ENCODE measurements at regions not wholly inside any gene's neighbourhood (a gene's known extent, or its start where the extent isn't known, plus 50 kb on each side); places are given as distances from the start of the nearest gene placed in this dataset.

GRCh38 chr12:107238296-107238695, 144.9 kb upstream of the CRY1 start:
- Mint-ChIP-seq H3K27ac (ENCODE audit: unreplicated experiment) (no peak overlapping the region), H3K4me1 (ENCODE audit: unreplicated experiment) (no peaks in the 10 kb centered on the region)
- DNase-seq (ENCODE audit: extremely low spot score, unreplicated experiment), result no peak

GRCh38 chr12:107241411-107241810, 148.1 kb upstream of the CRY1 start:
- TF ChIP-seq CTCF (IDR thresholded peaks at IDR 0.05), result no peak
- Mint-ChIP-seq H3K27me3 (ENCODE audit: unreplicated experiment) (peaks cover 15% of the 10 kb centered on the region), H3K9me3 (ENCODE audit: unreplicated experiment) (no peaks in the 10 kb centered on the region), H3K27ac (ENCODE audit: unreplicated experiment) (no peak overlapping the region), H3K4me1 (ENCODE audit: unreplicated experiment) (no peaks in the 10 kb centered on the region), H3K4me3 (ENCODE audit: unreplicated experiment) (no peak overlapping the region), H3K36me3 (ENCODE audit: unreplicated experiment) (no peaks in the 10 kb centered on the region)
- peak; percentile 6 for DNase-seq (ENCODE audit: extremely low spot score, unreplicated experiment)

More at GRCh38 chr12:107238296-107238695, 144.9 kb upstream of the CRY1 start:
- TF ChIP-seq CTCF (IDR thresholded peaks at IDR 0.05), result no peak
- peaks cover 7% of the 10 kb centered on the region for H3K27me3 Mint-ChIP-seq (ENCODE audit: unreplicated experiment)
- no peaks in the 10 kb centered on the region for H3K9me3 Mint-ChIP-seq (ENCODE audit: unreplicated experiment)
- no peaks in the 10 kb centered on the region for H3K36me3 Mint-ChIP-seq (ENCODE audit: unreplicated experiment)
- H3K4me3 Mint-ChIP-seq (ENCODE audit: unreplicated experiment), result no peak overlapping the region

- no peaks in the 10 kb centered on the region for H3K4me1 Mint-ChIP-seq (ENCODE audit: unreplicated experiment)
- H3K27me3 Mint-ChIP-seq (ENCODE audit: unreplicated experiment), result peaks cover 15% of the 10 kb centered on the region
Measured at GRCh38 chr12:107242189-107242588, 148.8 kb upstream of the CRY1 start.

GRCh38 chr12:107243341-107243740, 150.0 kb upstream of the CRY1 start:
- DNase-seq (ENCODE audit: extremely low spot score, unreplicated experiment), result peak; percentile 40
- H3K36me3 Mint-ChIP-seq (ENCODE audit: unreplicated experiment), result no peaks in the 10 kb centered on the region
- H3K27ac Mint-ChIP-seq (ENCODE audit: unreplicated experiment), result no peak overlapping the region
- no peaks in the 10 kb centered on the region for H3K4me1 Mint-ChIP-seq (ENCODE audit: unreplicated experiment)
- no peak overlapping the region for H3K4me3 Mint-ChIP-seq (ENCODE audit: unreplicated experiment)
- no peak for TF ChIP-seq CTCF (IDR thresholded peaks at IDR 0.05)
- H3K9me3 Mint-ChIP-seq (ENCODE audit: unreplicated experiment), result no peaks in the 10 kb centered on the region
- peaks cover 11% of the 10 kb centered on the region for H3K27me3 Mint-ChIP-seq (ENCODE audit: unreplicated experiment)

More at GRCh38 chr12:107242189-107242588, 148.8 kb upstream of the CRY1 start:
- no peaks in the 10 kb centered on the region for H3K9me3 Mint-ChIP-seq (ENCODE audit: unreplicated experiment)
- no peak for TF ChIP-seq CTCF (IDR thresholded peaks at IDR 0.05)
- H3K36me3 Mint-ChIP-seq (ENCODE audit: unreplicated experiment), result no peaks in the 10 kb centered on the region
- no peak overlapping the region for H3K4me3 Mint-ChIP-seq (ENCODE audit: unreplicated experiment)
- peak; percentile 21 for DNase-seq (ENCODE audit: extremely low spot score, unreplicated experiment)
- no peak overlapping the region for H3K27ac Mint-ChIP-seq (ENCODE audit: unreplicated experiment)

GRCh38 chr12:107244584-107244983, 151.2 kb upstream of the CRY1 start:
- Mint-ChIP-seq H3K36me3 (ENCODE audit: unreplicated experiment) (no peaks in the 10 kb centered on the region), H3K9me3 (ENCODE audit: unreplicated experiment) (no peaks in the 10 kb centered on the region), H3K4me3 (ENCODE audit: unreplicated experiment) (no peak overlapping the region), H3K4me1 (ENCODE audit: unreplicated experiment) (no peaks in the 10 kb centered on the region), H3K27ac (ENCODE audit: unreplicated experiment) (no peak overlapping the region), H3K27me3 (ENCODE audit: unreplicated experiment) (peaks cover 11% of the 10 kb centered on the region)
- no peak for TF ChIP-seq CTCF (IDR thresholded peaks at IDR 0.05)
- peak; percentile 25 for DNase-seq (ENCODE audit: extremely low spot score, unreplicated experiment)

Data from osteocyte (in vitro differentiated cells).